SK-N-SH (cell line): ENCODE measurements at regions not wholly inside any gene's neighbourhood (a gene's known extent, or its start where the extent isn't known, plus 50 kb on each side); places are given as distances from the start of the nearest gene placed in this dataset.
"Not testable (repeated sequence)": the region's sequence is repeated elsewhere in the genome, so short reads cannot be mapped to it uniquely, and the experiment has no call there.

Experiments
- CTCF ChIA-PET: fragments of 300-600, 350-600 bp; formaldehyde crosslinking; extraction: SDS; loops from one replicate; lab custom pipeline; 2021; lab: Yijun Ruan, JAX
- POLR2A ChIA-PET: fragments of 350-600 bp; sonication (Branson Sonifier 250); formaldehyde crosslinking; extraction: SDS; loops from one replicate; lab custom pipeline; 2020; ENCODE audit warnings: antibody characterized with exemption, inconsistent platforms; lab: Yijun Ruan, JAX
- DNase-seq: peaks from one replicate; pipeline ENCODE4 v3.0.0; 2012
- H2AFZ ChIP-seq: fragments of 200-600 bp; sonication (generic); 2 replicates; pipeline ENCODE4 v1.8.1; 2016; ENCODE audit warnings: antibody characterized with exemption, mild to moderate bottlenecking, low read depth
- H3F3A ChIP-seq: fragments of 200-600 bp; sonication (generic); replicated peaks from 2 replicates; pipeline ENCODE3; 2016; ENCODE audit warnings: antibody characterized with exemption, mild to moderate bottlenecking; ENCODE audit not compliant: insufficient read depth
- H3K27ac ChIP-seq, 2 experiments: fragments of 200-500 bp in 1 of 2; fragments of 200-600 bp in 1 of 2; sonication (Bioruptor generic) in 1 of 2; sonication (generic), shearing (Covaris generic) in 1 of 2; 2 replicates each; pipeline versions ENCODE4 v1.5.1 to v1.6.1; 2014 to 2016; ENCODE audit warnings: low read depth in 2 of 2, inconsistent platforms in 1 of 2, low read length in 1 of 2, mild to moderate bottlenecking in 1 of 2, mixed read lengths in 1 of 2
- H3K27me3 ChIP-seq: fragments of 200-600 bp; sonication (generic), shearing (Covaris generic); 2 replicates; pipeline ENCODE4 v1.6.1; 2016; ENCODE audit warnings: mixed run types; ENCODE audit not compliant: insufficient read depth
- H3K36me3 ChIP-seq, 2 experiments: fragments of 200-500 bp in 1 of 2; fragments of 200-600 bp in 1 of 2; sonication (Bioruptor generic) in 1 of 2; sonication (generic) in 1 of 2; replicated peaks in 1 of 2; 2 replicates each; pipeline versions ENCODE3 to v1.5.1; 2014 to 2016; ENCODE audit warnings: low read length in 1 of 2, mild to moderate bottlenecking in 1 of 2; ENCODE audit not compliant: insufficient read depth in 2 of 2, control insufficient read depth in 1 of 2
- H3K4me1 ChIP-seq, 2 experiments: fragments of 200-500 bp in 1 of 2; fragments of 200-600 bp in 1 of 2; sonication (Bioruptor generic) in 1 of 2; sonication (generic), shearing (Covaris generic) in 1 of 2; 2 replicates each; pipeline versions ENCODE4 v1.5.1 to v1.6.1; 2014 to 2016; ENCODE audit warnings: low read depth in 1 of 2, low read length in 1 of 2, mixed run types in 1 of 2; ENCODE audit not compliant: insufficient read depth in 2 of 2, control insufficient read depth in 1 of 2
- H3K4me2 ChIP-seq: fragments of 200-600 bp; sonication (generic), shearing (Covaris generic); 2 replicates; pipeline ENCODE4 v1.6.1; 2017; ENCODE audit warnings: mixed run types
- H3K4me3 ChIP-seq, 2 experiments: fragments of 200-500 bp in 1 of 2; fragments of 200-600 bp in 1 of 2; sonication (Bioruptor generic) in 1 of 2; sonication (generic), shearing (Covaris generic) in 1 of 2; 2 replicates each; pipeline versions ENCODE4 v1.5.1 to v1.8.1; 2014 to 2016; ENCODE audit warnings: low read depth in 2 of 2, inconsistent platforms in 1 of 2, low read length in 1 of 2, mild to moderate bottlenecking in 1 of 2, mixed read lengths in 1 of 2, moderate library complexity in 1 of 2
- H3K79me2 ChIP-seq: fragments of 200-600 bp; sonication (generic); 2 replicates; pipeline ENCODE4 v1.8.1; 2017; ENCODE audit warnings: mild to moderate bottlenecking; ENCODE audit not compliant: insufficient read depth
- H3K9ac ChIP-seq: fragments of 200-600 bp; sonication (generic); 2 replicates; pipeline ENCODE4 v1.6.1; 2017; ENCODE audit warnings: mixed run types
- H3K9me2 ChIP-seq: fragments of 200-600 bp; sonication (generic); 2 replicates; pipeline ENCODE4 v1.6.1; 2017; ENCODE audit warnings: mixed run types
- H3K9me3 ChIP-seq: fragments of 200-600 bp; sonication (generic); 2 replicates; pipeline ENCODE4 v1.6.1; 2017; ENCODE audit warnings: mixed run types, mild to moderate bottlenecking, moderate library complexity
- H4K20me1 ChIP-seq: fragments of 200-600 bp; sonication (generic); 2 replicates; pipeline ENCODE4 v1.6.1; 2017; ENCODE audit warnings: mild to moderate bottlenecking, mixed run types; ENCODE audit not compliant: insufficient read depth
- CHD2 ChIP-seq: fragments of 150-350 bp; IDR thresholded peaks from 2 replicates; pipeline ENCODE4 v1.6.1; 2018; ENCODE audit warnings: low read length; ENCODE audit not compliant: partially characterized antibody
- CTCF ChIP-seq: fragments of 200-600 bp; sonication (generic); IDR thresholded peaks from 2 replicates; pipeline ENCODE4 v1.6.1; 2017; ENCODE audit warnings: antibody characterized with exemption, mild to moderate bottlenecking, moderate library complexity
- ELF1 ChIP-seq: IDR thresholded peaks from 2 replicates; pipeline ENCODE4 v1.4.0; 2012
- EP300 ChIP-seq, 2 experiments: IDR thresholded peaks; 2 replicates each; pipeline versions ENCODE4 v1.4.0 to v1.6.1; 2012; ENCODE audit warnings: borderline replicate concordance in 1 of 2, low read depth in 1 of 2, low read length in 1 of 2
- FOSL2 ChIP-seq: IDR thresholded peaks from 2 replicates; pipeline ENCODE4 v1.4.0; 2012; ENCODE audit warnings: low read depth, mild to moderate bottlenecking, moderate library complexity, borderline replicate concordance
- FOXJ3 ChIP-seq: sonication (generic); formaldehyde crosslinking; IDR thresholded peaks from 2 replicates; pipeline ENCODE4 v1.5.1; 2020; ENCODE audit warnings: mild to moderate bottlenecking, missing genetic modification reagents
- GATA2 ChIP-seq: sonication (generic); formaldehyde crosslinking; IDR thresholded peaks from 2 replicates; pipeline ENCODE4 v1.5.0; 2020; ENCODE audit warnings: mild to moderate bottlenecking, missing genetic modification reagents
- POLR2AphosphoS5 ChIP-seq: IDR thresholded peaks from 2 replicates; pipeline ENCODE4 v1.6.1; 2012; ENCODE audit warnings: low read depth, low read length
- RFX5 ChIP-seq: IDR thresholded peaks from 2 replicates; pipeline ENCODE4 v1.6.1; 2012; ENCODE audit warnings: mild to moderate bottlenecking, improper control_type of control experiment, low read length
- SIN3A ChIP-seq: IDR thresholded peaks from 2 replicates; pipeline ENCODE4 v1.6.1; 2012; ENCODE audit warnings: low read depth, mild to moderate bottlenecking, low read length, moderate library complexity, borderline replicate concordance
- SMC3 ChIP-seq: IDR thresholded peaks from 2 replicates; pipeline ENCODE4 v1.6.1; 2012; ENCODE audit warnings: low read depth, low read length, improper control_type of control experiment
- TAF1 ChIP-seq: IDR thresholded peaks from 2 replicates; pipeline ENCODE4 v1.6.1; 2012; ENCODE audit warnings: low read depth, mild to moderate bottlenecking, low read length, moderate library complexity, borderline replicate concordance
- TEAD4 ChIP-seq: IDR thresholded peaks from 2 replicates; pipeline ENCODE4 v1.4.0; 2012; ENCODE audit warnings: mild to moderate bottlenecking, borderline replicate concordance; ENCODE audit not compliant: insufficient read depth
- YY1 ChIP-seq: IDR thresholded peaks from 2 replicates; pipeline ENCODE4 v1.4.0; 2012; ENCODE audit warnings: low read depth, mild to moderate bottlenecking
- WGBS: methylation state at CpG from one replicate; pipeline ENCODE4 v1.1.6; 2017; ENCODE audit warnings: low lambda C conversion rate; 5-methylcytosine and 5-hydroxymethylcytosine counted together
- TF ChIP-seq, protein P1 (sequence below): IDR thresholded peaks from 2 replicates; pipeline ENCODE4 v1.4.0; 2012; ENCODE audit warnings: low read depth, borderline replicate concordance
- TF ChIP-seq, protein P2 (sequence below): fragments of 150-350 bp; IDR thresholded peaks from 2 replicates; pipeline ENCODE4 v1.6.1; 2017; ENCODE audit warnings: antibody characterized with exemption, low read length, low read depth, borderline replicate concordance
- TF ChIP-seq, protein P3 (sequence below): IDR thresholded peaks from 2 replicates; pipeline ENCODE4 v1.4.0; 2012; ENCODE audit warnings: low read depth

DNA sequence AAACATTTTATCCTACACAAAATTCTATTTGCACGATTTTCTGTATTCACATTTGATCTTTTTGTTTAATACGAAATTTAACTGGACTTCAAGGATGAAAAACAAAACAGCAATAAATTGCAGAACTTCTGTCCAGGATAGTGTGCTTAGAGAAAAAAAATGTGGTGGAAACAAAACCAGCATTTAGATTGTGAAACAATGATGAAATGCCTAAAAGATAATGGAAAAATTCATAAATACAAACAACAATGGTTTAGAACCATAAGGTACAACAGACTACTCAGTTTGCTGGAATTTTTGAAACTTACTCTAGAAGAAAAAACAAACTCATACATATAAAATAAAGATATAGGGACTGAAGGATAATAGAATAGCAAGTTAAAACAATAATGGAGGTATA lies 234.0 kb downstream of the BCHE start:
- WGBS = 10% methylated on average over 2 of the region's 2 CpGs
- POLR2A ChIA-PET = no interaction called here

GRCh38 chr3:165572566-165572965 lies 264.7 kb downstream of the BCHE start:
- H3K79me2 ChIP-seq, H3F3A ChIP-seq, H3K9me3 ChIP-seq, H3K36me3 ChIP-seq, POLR2A ChIA-PET, H3K4me1 ChIP-seq, DNase-seq, H3K9ac ChIP-seq, CTCF ChIA-PET, H2AFZ ChIP-seq, H3K27me3 ChIP-seq, H3K4me3 ChIP-seq, H3K9me2 ChIP-seq, H3K4me2 ChIP-seq, H3K27ac ChIP-seq, H4K20me1 ChIP-seq: not testable (repeated sequence)
- WGBS = 59% methylated on average over 7 of the region's 13 CpGs

More for the DNA sequence above, 234.0 kb downstream of the BCHE start:
- no peaks in the 10 kb centered on the region for H4K20me1 ChIP-seq
- TF ChIP-seq CTCF (no peak), GATA2 (CRISPR knock-in tag) (no peak), TEAD4 (no peak), POLR2AphosphoS5 (no peak), RFX5 (no peak), TAF1 (no peak), YY1 (no peak), FOXJ3 (CRISPR knock-in tag) (no peak), CHD2 (no peak), FOSL2 (no peak), EP300 (IDR thresholded peaks at IDR 0.05; ENCODE audit: borderline replicate concordance in 1 of 2, low read depth in 1 of 2, low read length in 1 of 2) (no peak), SMC3 (no peak), SIN3A (no peak), ELF1 (no peak)
- TF ChIP-seq, protein P1, sequence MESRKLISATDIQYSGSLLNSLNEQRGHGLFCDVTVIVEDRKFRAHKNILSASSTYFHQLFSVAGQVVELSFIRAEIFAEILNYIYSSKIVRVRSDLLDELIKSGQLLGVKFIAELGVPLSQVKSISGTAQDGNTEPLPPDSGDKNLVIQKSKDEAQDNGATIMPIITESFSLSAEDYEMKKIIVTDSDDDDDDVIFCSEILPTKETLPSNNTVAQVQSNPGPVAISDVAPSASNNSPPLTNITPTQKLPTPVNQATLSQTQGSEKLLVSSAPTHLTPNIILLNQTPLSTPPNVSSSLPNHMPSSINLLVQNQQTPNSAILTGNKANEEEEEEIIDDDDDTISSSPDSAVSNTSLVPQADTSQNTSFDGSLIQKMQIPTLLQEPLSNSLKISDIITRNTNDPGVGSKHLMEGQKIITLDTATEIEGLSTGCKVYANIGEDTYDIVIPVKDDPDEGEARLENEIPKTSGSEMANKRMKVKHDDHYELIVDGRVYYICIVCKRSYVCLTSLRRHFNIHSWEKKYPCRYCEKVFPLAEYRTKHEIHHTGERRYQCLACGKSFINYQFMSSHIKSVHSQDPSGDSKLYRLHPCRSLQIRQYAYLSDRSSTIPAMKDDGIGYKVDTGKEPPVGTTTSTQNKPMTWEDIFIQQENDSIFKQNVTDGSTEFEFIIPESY = no peak
- TF ChIP-seq, protein P2, sequence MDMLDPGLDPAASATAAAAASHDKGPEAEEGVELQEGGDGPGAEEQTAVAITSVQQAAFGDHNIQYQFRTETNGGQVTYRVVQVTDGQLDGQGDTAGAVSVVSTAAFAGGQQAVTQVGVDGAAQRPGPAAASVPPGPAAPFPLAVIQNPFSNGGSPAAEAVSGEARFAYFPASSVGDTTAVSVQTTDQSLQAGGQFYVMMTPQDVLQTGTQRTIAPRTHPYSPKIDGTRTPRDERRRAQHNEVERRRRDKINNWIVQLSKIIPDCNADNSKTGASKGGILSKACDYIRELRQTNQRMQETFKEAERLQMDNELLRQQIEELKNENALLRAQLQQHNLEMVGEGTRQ = no peak
- TF ChIP-seq, protein P3, sequence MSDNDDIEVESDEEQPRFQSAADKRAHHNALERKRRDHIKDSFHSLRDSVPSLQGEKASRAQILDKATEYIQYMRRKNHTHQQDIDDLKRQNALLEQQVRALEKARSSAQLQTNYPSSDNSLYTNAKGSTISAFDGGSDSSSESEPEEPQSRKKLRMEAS = no peak
- TF ChIP-seq, all 33 proteins: peak for 0
- Histone ChIP-seq H3K9ac (no peak overlapping the region), H3K79me2 (no peaks in the 10 kb centered on the region), H3K9me2 (no peaks in the 10 kb centered on the region), H3K4me1 (no peaks in the 10 kb centered on the region), H2AFZ (no peak overlapping the region), H3K4me2 (no peak overlapping the region), H3F3A (no peaks in the 10 kb centered on the region), H3K9me3 (no peaks in the 10 kb centered on the region; the same call in 1 of the 2 replicates), H3K36me3 (no peaks in the 10 kb centered on the region), H3K4me3 (no peak overlapping the region), H3K27me3 (no peaks in the 10 kb centered on the region), H3K27ac (no peak overlapping the region)
- CTCF ChIA-PET = interaction anchor here (1.0 kb wide), 1 partner anchor 22 kb away, joined by 3 read pairs; no protein-coding TSS in a partner anchor
- no peak for DNase-seq
